ENCODE measurements at regions not wholly inside any gene's neighbourhood (a gene's known extent, or its start where the extent isn't known, plus 50 kb on each side); places are given as distances from the start of the nearest gene placed in this dataset.

- TF ChIP-seq HDAC6 (IDR thresholded peaks at IDR 0.05; ENCODE audit: unreplicated experiment) (no peak), EZH2 (IDR thresholded peaks at IDR 0.05; ENCODE audit: borderline replicate concordance, control insufficient read depth, low read depth, low read length) (no peak), POLR2AphosphoS5 (IDR thresholded peaks at IDR 0.05; ENCODE audit: low read length) (no peak), POLR2A (IDR thresholded peaks at IDR 0.05; ENCODE audit: low read depth, low read length) (no peak), JUND (IDR thresholded peaks at IDR 0.05; ENCODE audit: low read depth, low read length) (no peak), CTCF (IDR thresholded peaks at IDR 0.05 in 2 of 3, conservative IDR thresholded peaks at IDR 0.05 in 1 of 3; ENCODE audit: control insufficient read depth in 2 of 3, extremely low read depth in 1 of 3, insufficient read depth in 1 of 3, low read depth in 3 of 3, low read length in 3 of 3) (no peak)
These were observed 665.5 kb downstream of the TENT5A start for GRCh38 chr6:81086991-81087390.
